ENCODE measurements at regions not wholly inside any gene's neighbourhood (a gene's known extent, or its start where the extent isn't known, plus 50 kb on each side); places are given as distances from the start of the nearest gene placed in this dataset.
"Not testable (repeated sequence)": the region's sequence is repeated elsewhere in the genome, so short reads cannot be mapped to it uniquely, and the experiment has no call there.

DNA sequence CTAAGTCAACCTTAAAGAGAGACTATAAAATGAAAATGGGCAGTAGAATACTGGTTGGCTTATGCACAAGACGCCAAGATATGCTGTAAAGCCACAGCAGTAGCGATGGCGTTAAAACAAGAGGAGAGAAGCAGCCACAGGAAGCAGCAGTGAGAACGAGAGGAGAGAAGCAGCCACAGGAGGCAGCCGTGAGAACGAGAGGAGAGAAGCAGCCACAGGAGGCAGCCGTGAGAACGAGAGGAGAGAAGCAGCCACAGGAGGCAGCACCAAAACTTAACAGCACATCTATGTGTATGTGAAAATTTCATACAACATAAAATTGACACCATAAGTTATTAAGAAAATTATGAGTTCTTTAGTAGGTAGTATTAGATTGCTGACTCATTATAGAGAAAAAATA lies 2318.6 kb upstream of the ACO1 start:
- Histone ChIP-seq H3K4me3 (ENCODE audit: low read depth, low read length, poor library complexity, severe bottlenecking) (no peak overlapping the region), H2AFZ (ENCODE audit: low read length) (no peak overlapping the region), H3K79me2 (ENCODE audit: insufficient read depth, low read length) (no peaks in the 10 kb centered on the region), H3F3A (ENCODE audit: insufficient read depth, low read length) (no peaks in the 10 kb centered on the region), H3K36me3 (ENCODE audit: insufficient read depth, low read length) (no peaks in the 10 kb centered on the region), H3K4me2 (ENCODE audit: low read length) (no peak overlapping the region), H3K27ac (ENCODE audit: low read depth, low read length, poor library complexity, severe bottlenecking) (no peak overlapping the region), H3K9ac (ENCODE audit: low read length) (no peak overlapping the region), H4K20me1 (ENCODE audit: insufficient read depth, low read length) (no peaks in the 10 kb centered on the region), H3K9me2 (ENCODE audit: low read depth, low read length) (no peaks in the 10 kb centered on the region), H3K27me3 (ENCODE audit: insufficient read depth, low read length) (no peaks in the 10 kb centered on the region), H3K9me3 (ENCODE audit: low read length) (no peaks in the 10 kb centered on the region), H3K4me1 (ENCODE audit: insufficient read depth, low read length, severe bottlenecking) (no peaks in the 10 kb centered on the region)
- no peak for TF ChIP-seq EZH2 (IDR thresholded peaks at IDR 0.05; ENCODE audit: borderline replicate concordance, low read length)
- TF ChIP-seq, protein P1, sequence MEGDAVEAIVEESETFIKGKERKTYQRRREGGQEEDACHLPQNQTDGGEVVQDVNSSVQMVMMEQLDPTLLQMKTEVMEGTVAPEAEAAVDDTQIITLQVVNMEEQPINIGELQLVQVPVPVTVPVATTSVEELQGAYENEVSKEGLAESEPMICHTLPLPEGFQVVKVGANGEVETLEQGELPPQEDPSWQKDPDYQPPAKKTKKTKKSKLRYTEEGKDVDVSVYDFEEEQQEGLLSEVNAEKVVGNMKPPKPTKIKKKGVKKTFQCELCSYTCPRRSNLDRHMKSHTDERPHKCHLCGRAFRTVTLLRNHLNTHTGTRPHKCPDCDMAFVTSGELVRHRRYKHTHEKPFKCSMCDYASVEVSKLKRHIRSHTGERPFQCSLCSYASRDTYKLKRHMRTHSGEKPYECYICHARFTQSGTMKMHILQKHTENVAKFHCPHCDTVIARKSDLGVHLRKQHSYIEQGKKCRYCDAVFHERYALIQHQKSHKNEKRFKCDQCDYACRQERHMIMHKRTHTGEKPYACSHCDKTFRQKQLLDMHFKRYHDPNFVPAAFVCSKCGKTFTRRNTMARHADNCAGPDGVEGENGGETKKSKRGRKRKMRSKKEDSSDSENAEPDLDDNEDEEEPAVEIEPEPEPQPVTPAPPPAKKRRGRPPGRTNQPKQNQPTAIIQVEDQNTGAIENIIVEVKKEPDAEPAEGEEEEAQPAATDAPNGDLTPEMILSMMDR (IDR thresholded peaks at IDR 0.05; ENCODE audit: low read length) = peak; percentile 56; the same call in 1 of the 2 replicates

DNA sequence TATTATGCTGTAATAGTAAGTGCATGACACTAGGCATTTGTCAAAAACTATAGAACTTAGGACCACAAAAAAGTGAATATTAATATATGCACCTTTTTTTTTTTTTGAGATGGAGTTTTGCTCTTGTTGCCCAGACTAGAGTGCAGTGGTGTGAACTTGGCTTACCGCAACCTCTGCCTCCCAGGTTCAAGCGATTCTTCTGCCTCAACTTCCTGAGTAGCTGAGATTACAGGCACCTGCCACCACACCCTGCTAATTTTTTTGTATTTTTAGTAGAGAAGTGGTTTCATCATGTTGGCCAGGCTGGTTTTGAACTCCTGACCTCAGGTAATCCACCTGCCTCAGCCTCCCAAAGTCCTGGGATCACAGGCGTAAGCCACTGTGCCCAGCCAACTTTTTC lies 2315.2 kb upstream of the ACO1 start:
- not testable (repeated sequence) for H3K4me2 ChIP-seq (ENCODE audit: low read length); H3F3A ChIP-seq (ENCODE audit: insufficient read depth, low read length); H2AFZ ChIP-seq (ENCODE audit: low read length); H3K9me2 ChIP-seq (ENCODE audit: low read depth, low read length); H3K9me3 ChIP-seq (ENCODE audit: low read length); H3K4me3 ChIP-seq (ENCODE audit: low read depth, low read length, poor library complexity, severe bottlenecking); H3K27me3 ChIP-seq (ENCODE audit: insufficient read depth, low read length); H3K4me1 ChIP-seq (ENCODE audit: insufficient read depth, low read length, severe bottlenecking); H3K79me2 ChIP-seq (ENCODE audit: insufficient read depth, low read length); H3K27ac ChIP-seq (ENCODE audit: low read depth, low read length, poor library complexity, severe bottlenecking); H3K9ac ChIP-seq (ENCODE audit: low read length); H3K36me3 ChIP-seq (ENCODE audit: insufficient read depth, low read length); H4K20me1 ChIP-seq (ENCODE audit: insufficient read depth, low read length)

DNA sequence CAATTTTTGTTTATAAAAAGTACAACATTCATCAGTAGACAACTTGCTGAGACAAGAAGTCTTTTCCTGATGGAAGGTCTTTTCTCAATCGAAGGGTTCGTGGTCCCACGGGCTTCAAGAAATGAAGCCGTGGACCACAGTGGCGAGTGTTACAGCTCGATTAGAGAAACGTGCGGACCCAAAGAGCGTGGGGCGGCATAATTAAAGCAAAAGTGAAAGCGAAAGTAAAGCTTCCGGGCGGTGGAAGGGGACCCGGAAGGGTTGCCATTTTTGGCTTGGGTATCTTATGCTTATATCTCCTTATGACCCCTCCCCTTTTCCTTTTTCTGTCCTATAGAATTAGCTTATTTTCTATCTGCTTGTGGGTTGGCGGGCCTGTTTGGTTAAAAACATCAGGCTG lies 2309.4 kb upstream of the ACO1 start:
- no peaks in the 10 kb centered on the region for H3K79me2 ChIP-seq (ENCODE audit: insufficient read depth, low read length)
- no peaks in the 10 kb centered on the region for H3K4me1 ChIP-seq (ENCODE audit: insufficient read depth, low read length, severe bottlenecking)
- H3K9ac ChIP-seq (ENCODE audit: low read length) = no peak overlapping the region
- no peaks in the 10 kb centered on the region for H3K9me2 ChIP-seq (ENCODE audit: low read depth, low read length)
- H3K36me3 ChIP-seq (ENCODE audit: insufficient read depth, low read length) = no peaks in the 10 kb centered on the region
- H2AFZ ChIP-seq (ENCODE audit: low read length) = no peak overlapping the region
- no peak overlapping the region for H3K4me2 ChIP-seq (ENCODE audit: low read length)
- H3K27me3 ChIP-seq (ENCODE audit: insufficient read depth, low read length) = no peaks in the 10 kb centered on the region
- TF ChIP-seq, protein P1 (IDR thresholded peaks at IDR 0.05; ENCODE audit: low read length) = no peak
- TF ChIP-seq EZH2 (IDR thresholded peaks at IDR 0.05; ENCODE audit: borderline replicate concordance, low read length) = no peak
- no peak overlapping the region for H3K27ac ChIP-seq (ENCODE audit: low read depth, low read length, poor library complexity, severe bottlenecking)
- no peak overlapping the region for H3K4me3 ChIP-seq (ENCODE audit: low read depth, low read length, poor library complexity, severe bottlenecking)
- no peaks in the 10 kb centered on the region for H3K9me3 ChIP-seq (ENCODE audit: low read length)
- no peaks in the 10 kb centered on the region for H3F3A ChIP-seq (ENCODE audit: insufficient read depth, low read length)
- no peaks in the 10 kb centered on the region for H4K20me1 ChIP-seq (ENCODE audit: insufficient read depth, low read length)

DNA sequence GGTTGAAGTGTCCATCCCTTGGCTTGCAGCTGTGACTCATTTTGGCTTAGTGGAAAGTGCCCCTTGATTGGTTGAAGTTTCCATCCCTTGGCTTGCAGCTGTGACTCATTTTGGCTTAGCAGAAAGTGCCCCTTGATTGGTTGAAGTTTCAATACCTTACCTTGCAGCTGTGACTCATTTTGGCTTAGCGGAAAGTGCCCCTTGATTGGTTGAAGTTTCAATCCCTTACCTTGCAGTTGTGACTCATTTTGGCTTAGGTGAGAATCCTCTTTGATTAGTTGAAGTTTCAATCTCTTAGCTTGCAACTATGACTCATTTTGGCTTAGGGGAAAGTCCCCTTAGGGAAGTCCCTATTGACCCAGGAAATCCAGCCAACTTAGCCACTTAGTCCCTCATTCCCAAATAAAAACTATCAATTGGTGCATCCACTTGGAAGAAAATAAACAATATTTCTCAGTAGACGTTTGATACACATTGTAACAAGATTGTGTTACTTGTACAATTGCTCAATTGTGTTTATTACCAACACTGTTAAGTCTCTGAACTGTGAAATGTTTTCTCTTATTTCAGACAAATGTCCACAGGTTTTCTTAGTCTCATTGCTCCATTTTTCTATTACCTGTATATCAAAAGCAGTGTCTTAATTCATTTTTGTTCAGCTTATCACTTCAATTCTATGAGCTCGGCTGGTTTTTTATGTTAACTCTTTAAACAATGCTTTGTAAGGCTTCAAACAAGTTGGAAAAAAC lies 2308.8 kb upstream of the ACO1 start:
- Histone ChIP-seq H3F3A (ENCODE audit: insufficient read depth, low read length) (no peaks in the 10 kb centered on the region), H3K27me3 (ENCODE audit: insufficient read depth, low read length) (no peaks in the 10 kb centered on the region), H3K36me3 (ENCODE audit: insufficient read depth, low read length) (no peaks in the 10 kb centered on the region), H4K20me1 (ENCODE audit: insufficient read depth, low read length) (no peaks in the 10 kb centered on the region), H3K27ac (ENCODE audit: low read depth, low read length, poor library complexity, severe bottlenecking) (no peak overlapping the region), H3K9ac (ENCODE audit: low read length) (no peak overlapping the region), H2AFZ (ENCODE audit: low read length) (no peak overlapping the region), H3K4me1 (ENCODE audit: insufficient read depth, low read length, severe bottlenecking) (no peaks in the 10 kb centered on the region), H3K79me2 (ENCODE audit: insufficient read depth, low read length) (no peaks in the 10 kb centered on the region), H3K4me3 (ENCODE audit: low read depth, low read length, poor library complexity, severe bottlenecking) (no peak overlapping the region), H3K9me3 (ENCODE audit: low read length) (no peaks in the 10 kb centered on the region), H3K4me2 (ENCODE audit: low read length) (no peak overlapping the region), H3K9me2 (ENCODE audit: low read depth, low read length) (no peaks in the 10 kb centered on the region)
- TF ChIP-seq, protein P1 (IDR thresholded peaks at IDR 0.05; ENCODE audit: low read length) = no peak
- no peak for TF ChIP-seq EZH2 (IDR thresholded peaks at IDR 0.05; ENCODE audit: borderline replicate concordance, low read length)
